NCI-H2196 treated with DMSO at 0.1 percent for 48 hours (cell line): ENCODE measurements at regions not wholly inside any gene's neighbourhood (a gene's known extent, or its start where the extent isn't known, plus 50 kb on each side); places are given as distances from the start of the nearest gene placed in this dataset.

Source experiments
- DNase-seq: peaks from one replicate; lab custom pipeline; 2025; ENCODE audit not compliant: unreplicated experiment; lab: John Stamatoyannopoulos, UW

DNA sequence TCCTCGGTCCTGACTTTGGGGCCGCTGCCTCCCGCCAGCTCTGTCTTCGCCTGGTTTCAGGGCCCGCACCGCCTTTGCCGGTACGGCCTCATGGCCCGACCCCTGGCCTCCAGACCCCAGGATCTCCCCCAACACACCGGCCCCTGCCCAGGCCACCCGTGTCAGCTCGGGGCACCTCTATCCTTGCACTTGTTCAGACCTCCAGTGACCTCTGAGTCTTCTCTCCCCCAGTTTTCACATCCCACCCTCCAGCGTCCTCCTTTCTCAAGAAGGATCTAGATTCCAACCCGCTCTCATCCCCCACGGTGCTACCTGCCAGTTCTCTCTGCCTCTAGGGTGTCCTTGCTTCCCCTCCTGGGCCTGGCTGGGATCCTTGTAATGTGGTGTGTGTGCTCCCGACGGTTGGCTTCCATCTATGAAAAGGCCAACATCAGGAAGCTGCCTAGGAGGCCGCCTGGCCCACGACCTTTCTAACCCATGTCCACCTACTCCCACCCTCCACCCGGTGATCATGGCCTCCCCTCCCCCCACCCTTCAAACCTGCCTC is 61.1 kb downstream of the SPATA31C2 start:
- no peak for DNase-seq

DNA sequence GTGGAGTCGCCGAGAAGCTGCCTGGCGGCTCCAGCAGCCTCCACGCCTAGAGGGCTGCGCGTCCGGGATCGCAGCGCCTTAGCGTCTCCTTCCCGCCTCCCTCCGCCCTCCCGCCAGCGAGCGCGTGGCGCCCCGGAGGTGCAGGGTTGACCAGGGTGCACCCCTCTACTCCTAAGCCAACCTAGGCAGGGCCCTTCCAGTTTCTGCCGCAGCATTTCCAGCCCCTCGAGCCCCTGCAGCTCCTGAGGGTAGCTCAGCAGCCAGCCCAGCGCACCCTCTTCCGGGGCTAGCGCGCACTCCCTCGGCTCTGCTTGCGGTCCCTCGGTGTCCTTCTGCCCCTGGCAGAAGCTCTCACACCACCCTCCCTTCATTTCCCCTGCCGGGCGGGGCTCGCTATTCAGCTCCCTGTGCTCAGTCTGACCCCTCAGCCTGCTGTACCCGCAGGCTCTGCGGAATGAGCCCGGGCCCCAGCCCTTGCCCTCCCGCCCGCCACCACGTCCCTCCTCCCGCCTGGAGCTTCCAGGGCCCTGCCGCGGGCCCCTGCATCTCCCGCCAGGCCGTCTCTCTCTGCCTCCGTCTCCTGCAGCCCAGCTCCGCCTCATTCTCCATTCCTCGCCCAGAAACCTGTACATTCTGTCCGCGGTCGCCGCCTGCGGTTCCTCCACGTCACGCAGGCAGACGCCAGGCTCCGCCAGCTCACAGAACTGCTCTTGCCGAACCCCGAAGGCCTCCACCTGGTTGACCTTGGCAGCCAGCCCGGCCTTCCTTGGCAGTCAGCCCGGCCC is 61.8 kb downstream of the SPATA31C2 start:
- peak; percentile 70 for DNase-seq

DNA sequence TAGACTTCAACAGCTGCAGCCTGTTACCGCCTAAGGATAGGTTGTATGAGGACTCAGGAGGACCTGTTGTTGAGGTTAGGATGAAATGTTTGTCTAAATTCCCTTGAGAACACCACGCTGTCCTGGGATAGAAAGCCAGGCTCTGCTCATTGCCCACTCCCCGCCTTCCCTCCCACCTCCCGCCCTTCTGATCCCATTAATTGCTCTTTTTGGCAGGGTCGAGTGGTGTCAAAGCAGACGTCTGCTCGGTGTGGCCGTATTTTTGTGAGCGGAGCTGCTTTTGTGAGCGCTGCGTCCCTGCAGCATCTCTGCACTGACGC is 62.3 kb downstream of the SPATA31C2 start:
- no peak for DNase-seq

DNA sequence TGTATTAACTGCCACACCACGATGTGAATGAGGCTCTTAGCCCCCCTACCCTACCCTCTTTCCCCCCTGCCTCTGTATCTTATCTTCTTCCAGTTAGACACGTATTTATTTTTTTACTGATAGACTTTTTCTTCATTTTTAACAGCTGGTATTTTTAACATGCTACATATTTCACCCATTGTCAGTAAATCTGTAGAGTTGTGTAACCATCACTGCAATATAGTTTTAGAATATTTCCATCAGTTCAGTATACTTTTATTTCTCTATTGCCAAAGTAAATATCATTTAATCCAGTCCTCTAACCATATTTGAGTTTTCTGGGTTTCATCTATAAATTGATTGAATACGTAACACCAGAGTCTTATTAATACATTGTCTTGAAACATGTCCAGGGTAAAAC is 62.8 kb downstream of the SPATA31C2 start:
- DNase-seq: no peak

GRCh38 chr9:88074931-88075330 is 63.3 kb downstream of the SPATA31C2 start:
- DNase-seq: no peak

- DNase-seq: no peak
These were observed 65.4 kb downstream of the SPATA31C2 start for GRCh38 chr9:88072831-88073375.

- DNase-seq: no peak
These were observed 66.9 kb downstream of the SPATA31C2 start for GRCh38 chr9:88071331-88071730.

DNA sequence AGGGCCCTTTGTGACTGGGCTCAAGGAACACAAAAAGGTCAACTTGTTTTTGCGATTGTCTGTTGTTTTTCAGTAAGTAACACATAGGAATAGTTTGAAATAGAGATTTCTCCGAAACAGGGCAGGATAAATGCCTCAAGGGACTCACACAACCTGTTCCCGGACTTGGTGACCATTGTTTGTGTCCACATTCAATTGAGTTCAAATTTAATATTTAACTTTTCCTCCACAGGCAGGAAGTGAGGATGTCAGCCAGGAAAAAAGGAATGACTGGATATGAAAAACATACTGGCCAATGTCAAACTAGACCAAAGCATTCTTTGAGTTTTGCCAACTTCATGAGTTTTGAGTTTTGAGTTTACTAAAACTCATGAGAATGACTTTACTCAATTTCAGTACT is 72.7 kb downstream of the SPATA31C2 start:
- no peak for DNase-seq

DNA sequence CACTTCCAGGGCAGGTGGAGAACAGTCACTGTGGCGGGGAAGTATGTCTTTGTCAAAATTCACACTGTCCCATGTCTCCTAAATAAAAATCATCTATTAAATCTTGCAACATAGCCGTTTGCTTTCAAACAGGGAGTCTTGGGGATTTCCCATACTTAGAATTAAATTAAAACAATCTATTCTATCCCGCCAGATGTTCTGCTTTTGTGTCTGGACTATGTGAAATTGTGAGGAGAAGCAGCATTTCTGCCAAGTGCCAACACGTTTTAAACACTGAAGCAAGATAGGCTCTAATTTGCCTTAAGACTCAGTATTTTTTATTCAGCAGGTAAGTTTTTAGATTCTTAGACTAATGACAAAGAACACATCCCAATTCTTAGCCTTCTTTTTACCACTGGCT is 73.7 kb downstream of the SPATA31C2 start:
- no peak for DNase-seq

- no peak for DNase-seq
These were observed 77.5 kb downstream of the SPATA31C2 start for GRCh38 chr9:88060746-88061145.

DNA sequence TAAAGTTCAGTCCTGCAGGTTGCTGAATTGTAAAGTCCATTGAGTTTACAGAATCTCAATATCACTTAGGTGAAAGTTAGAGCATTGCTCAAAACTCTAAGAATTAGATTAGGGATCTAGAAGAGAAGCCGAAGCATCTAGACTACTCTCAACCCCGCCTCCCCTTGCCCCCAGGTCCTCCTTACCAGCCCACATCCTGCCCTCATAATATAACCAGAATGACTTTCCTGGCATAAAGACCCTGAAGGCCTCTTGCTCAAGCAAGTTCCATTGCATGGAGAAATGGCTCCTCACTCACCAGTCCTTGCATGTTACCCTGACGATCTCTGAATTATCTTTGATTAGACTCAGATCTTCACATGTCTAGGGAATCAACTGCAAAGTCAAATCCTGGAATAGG is 78.8 kb downstream of the SPATA31C2 start:
- DNase-seq: no peak

- no peak for DNase-seq
These were observed 81.4 kb downstream of the SPATA31C2 start for GRCh38 chr9:88056876-88057275.

DNA sequence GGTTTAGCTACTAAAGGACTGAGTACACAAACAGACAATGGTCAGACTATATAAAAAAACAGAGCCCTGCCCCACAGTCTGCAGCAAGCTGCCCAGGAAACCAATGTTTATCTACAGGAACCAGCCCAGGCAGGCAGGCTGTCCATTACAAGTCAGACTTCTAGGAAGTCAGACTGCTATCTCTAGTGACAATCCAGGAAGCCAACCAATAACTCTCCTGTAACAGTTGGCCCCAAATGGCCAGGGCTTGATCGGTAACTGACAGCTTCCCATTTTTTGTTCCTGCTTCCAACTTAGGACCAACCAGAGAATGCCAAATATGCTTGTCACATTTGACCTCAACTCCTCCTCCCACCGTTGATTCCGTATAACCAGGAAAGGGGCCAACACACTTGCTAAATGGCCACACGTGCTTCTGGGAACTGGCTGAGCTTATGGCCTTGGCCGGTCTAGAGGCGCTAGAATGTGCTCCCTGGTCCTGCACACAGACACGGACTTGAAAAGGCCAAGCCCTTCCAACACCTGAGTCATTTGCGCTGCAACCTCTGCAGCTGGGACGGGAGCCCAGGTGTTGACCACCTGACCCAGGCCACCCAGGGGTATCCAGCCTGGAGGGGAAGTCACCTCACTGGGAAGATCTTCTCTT is 79.6 kb upstream of the CDK20 start:
- DNase-seq: no peak

GRCh38 chr9:88052321-88052965 is 78.1 kb upstream of the CDK20 start:
- no peak for DNase-seq

DNA sequence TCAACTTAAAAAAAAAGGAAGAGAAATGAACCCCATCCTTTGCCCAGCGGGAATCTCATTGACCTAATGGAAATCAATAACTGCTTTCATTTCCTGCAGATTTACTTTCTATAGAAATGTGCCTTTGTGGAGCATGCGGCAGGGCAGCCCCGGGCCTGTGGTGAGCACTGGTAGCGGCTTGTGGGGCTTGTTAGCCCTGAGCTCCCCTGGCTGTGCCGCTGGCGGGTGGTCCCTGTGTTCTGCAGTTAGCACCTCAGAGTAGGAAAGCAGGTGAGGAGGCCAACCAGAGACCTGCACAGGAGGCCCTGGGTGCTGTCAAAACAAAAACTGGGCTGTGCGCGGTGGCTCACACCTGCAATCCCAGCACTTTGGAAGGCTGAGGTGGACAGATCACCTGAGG is 76.8 kb upstream of the CDK20 start:
- DNase-seq: no peak

DNA sequence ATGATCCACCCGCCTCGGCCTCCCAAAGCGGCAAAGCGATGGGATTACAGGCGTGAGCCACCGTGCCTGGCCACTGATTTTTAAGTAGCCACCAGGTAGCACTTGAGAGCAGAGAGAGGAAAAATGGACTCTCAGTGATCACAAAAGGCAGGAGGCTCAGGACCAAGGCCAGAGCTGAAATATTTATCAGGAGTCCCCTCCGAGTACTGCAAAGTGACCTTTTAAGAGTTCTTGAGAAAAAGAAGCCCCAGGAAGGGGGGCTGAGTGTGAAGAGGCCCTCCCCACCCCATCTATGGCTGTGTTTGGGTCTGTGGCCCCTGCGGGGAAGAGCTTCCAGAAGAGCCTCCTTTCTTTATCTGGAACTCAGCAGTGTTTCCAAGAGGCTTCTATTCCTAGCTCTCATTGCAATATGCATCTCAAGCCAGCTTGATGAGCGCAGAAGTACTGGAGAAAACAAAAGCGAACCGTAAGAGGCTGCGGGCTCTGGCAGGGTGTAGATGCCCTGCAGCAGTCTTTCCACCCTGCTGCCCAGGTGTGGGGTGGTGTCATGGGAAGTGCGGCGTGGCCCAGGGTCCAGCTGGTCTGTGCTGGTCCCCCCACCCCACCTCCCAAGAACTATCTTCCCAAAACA is 75.5 kb upstream of the CDK20 start:
- no peak for DNase-seq

GRCh38 chr9:88046542-88046941 is 72.2 kb upstream of the CDK20 start:
- no peak for DNase-seq

DNA sequence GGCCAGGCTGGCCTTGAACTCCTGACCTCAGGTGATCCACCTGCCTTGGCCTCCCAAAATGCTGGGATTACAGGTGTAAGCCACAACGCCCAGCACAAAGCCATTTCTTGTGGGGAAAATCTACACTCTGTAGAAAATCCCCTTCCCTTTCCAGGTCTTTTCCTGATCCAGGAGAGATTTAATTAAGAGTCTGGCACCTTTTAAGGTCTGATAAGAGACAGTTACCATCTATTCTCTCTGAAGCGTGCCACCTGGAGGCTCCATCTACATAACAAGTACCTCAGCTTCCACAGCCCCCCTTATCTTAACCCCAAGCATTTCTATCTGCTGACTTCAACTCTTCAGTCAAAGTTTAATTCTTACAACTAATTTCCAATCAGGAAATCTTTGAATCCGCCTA is 71.4 kb upstream of the CDK20 start:
- DNase-seq: no peak

DNA sequence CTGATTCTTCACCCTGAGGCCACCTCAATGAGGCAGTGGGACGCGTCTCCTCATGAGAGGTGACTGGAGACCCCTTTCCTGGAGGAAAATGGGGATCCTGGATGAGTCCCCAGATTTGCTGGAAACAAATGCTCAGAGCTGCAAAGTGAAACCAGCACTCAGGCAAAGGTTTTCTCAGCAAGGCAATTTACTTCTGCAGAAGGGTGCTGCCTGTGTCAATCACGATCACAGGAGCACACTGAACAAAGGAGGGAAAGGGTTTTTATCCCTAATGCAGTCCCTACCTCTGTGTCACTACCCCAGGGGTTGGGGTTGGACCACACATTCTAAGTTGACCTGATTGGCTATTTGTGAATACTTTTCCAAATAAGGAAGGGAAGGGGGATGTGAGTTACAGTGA is 69.9 kb upstream of the CDK20 start:
- DNase-seq: no peak

- no peak for DNase-seq
These were observed 69.3 kb upstream of the CDK20 start for GRCh38 chr9:88043647-88044046.

DNA sequence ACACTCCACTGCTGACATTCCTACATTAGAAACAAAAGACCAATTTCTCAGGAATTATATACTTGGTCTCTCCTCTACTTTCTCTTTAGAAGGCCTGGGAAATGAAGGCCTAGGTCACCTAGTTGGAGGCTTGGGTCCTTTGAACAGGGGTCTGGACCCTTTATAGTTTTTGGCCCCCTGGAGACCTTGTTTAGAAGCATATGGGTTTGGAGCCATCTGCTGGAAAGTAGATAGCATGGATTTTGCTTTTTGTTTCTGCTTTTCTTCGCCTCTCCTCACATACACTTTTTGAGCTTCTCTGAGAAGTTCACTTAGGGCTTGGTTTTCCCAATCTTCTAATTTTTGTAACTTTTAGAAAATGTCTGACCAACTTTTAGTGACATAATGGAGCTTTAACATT is 67.1 kb upstream of the CDK20 start:
- DNase-seq: no peak
